Keratinocyte (primary cell): ENCODE measurements at regions not wholly inside any gene's neighbourhood (a gene's known extent, or its start where the extent isn't known, plus 50 kb on each side); places are given as distances from the start of the nearest gene placed in this dataset.

Experiments used
- DNase-seq: peaks from one replicate; pipeline ENCODE4 v3.0.0-alpha.2; 2011; ENCODE audit warnings: low read depth, missing footprints, low spot score
- FAIRE-seq: peaks from 2 replicates; lab custom pipeline; 2011; peaks lifted over from hg19 to GRCh38; lab: Jason Lieb, UNC
- H2AFZ ChIP-seq: 2 replicates; pipeline ENCODE4 v1.6.0; 2012; ENCODE audit warnings: low read length, control low read depth, inconsistent platforms; ENCODE audit not compliant: control insufficient read depth
- H3K27ac ChIP-seq: 2 replicates; pipeline ENCODE4 v1.5.1; 2011; ENCODE audit warnings: low read length; ENCODE audit not compliant: control insufficient read depth, insufficient read depth
- H3K27me3 ChIP-seq: 3 replicates; pipeline ENCODE4 v1.6.0; 2011; ENCODE audit warnings: low read length; ENCODE audit not compliant: control insufficient read depth, insufficient read depth; ENCODE audit errors: extremely low read depth
- H3K36me3 ChIP-seq, 2 experiments: 2 replicates in 1 of 2; 3 replicates in 1 of 2; pipeline ENCODE4 v1.5.1; 2011; ENCODE audit warnings: low read length in 2 of 2, mild to moderate bottlenecking in 1 of 2; ENCODE audit not compliant: control insufficient read depth in 2 of 2, insufficient read depth in 2 of 2; ENCODE audit errors: extremely low read depth in 1 of 2
- H3K4me1 ChIP-seq: 3 replicates; pipeline ENCODE4 v1.5.1; 2011; ENCODE audit warnings: low read length; ENCODE audit not compliant: control insufficient read depth, insufficient read depth; ENCODE audit errors: extremely low read depth
- H3K4me2 ChIP-seq: 3 replicates; pipeline ENCODE4 v1.6.0; 2011; ENCODE audit warnings: low read depth, low read length; ENCODE audit not compliant: control insufficient read depth, insufficient read depth; ENCODE audit errors: extremely low read depth
- H3K4me3 ChIP-seq, 3 experiments: fragments of 200-600 bp in 1 of 3; sonication (generic) in 1 of 3; 2 replicates in 2 of 3; 3 replicates in 1 of 3; pipeline ENCODE4 v1.5.1; 2011 to 2016; ENCODE audit warnings: low read length in 3 of 3, mild to moderate bottlenecking in 3 of 3, control low read depth in 2 of 3, inconsistent platforms in 1 of 3, low read depth in 1 of 3, mixed read lengths in 1 of 3, mixed run types in 1 of 3, moderate library complexity in 1 of 3; ENCODE audit not compliant: control insufficient read depth in 2 of 3, insufficient read depth in 2 of 3; ENCODE audit errors: extremely low read depth in 1 of 3
- H3K79me2 ChIP-seq: 2 replicates; pipeline ENCODE4 v1.6.0; 2012; ENCODE audit warnings: low read length; ENCODE audit not compliant: control insufficient read depth, insufficient read depth
- H3K9ac ChIP-seq: 3 replicates; pipeline ENCODE4 v1.6.0; 2011; ENCODE audit warnings: low read length; ENCODE audit not compliant: control insufficient read depth, insufficient read depth; ENCODE audit errors: extremely low read depth
- H3K9me1 ChIP-seq: 3 replicates; pipeline ENCODE4 v1.6.0; 2011; ENCODE audit warnings: low read length; ENCODE audit not compliant: control insufficient read depth, insufficient read depth; ENCODE audit errors: extremely low read depth
- H3K9me3 ChIP-seq: 2 replicates; pipeline ENCODE4 v1.5.1; 2012; ENCODE audit warnings: low read depth, low read length; ENCODE audit not compliant: control insufficient read depth
- H4K20me1 ChIP-seq: 3 replicates; pipeline ENCODE4 v1.6.0; 2011; ENCODE audit warnings: low read length; ENCODE audit not compliant: control insufficient read depth, insufficient read depth; ENCODE audit errors: extremely low read depth
- EZH2 ChIP-seq: IDR thresholded peaks from one replicate; pipeline ENCODE4 v1.6.1; 2012; ENCODE audit warnings: inconsistent platforms, mild to moderate bottlenecking, low read length, moderate library complexity
- dilution Hi-C: fragments of 300-500 bp; cut with MboI; formaldehyde crosslinking; loops from one replicate; pipeline ENCODE4 v1.7.0; 2020; ENCODE audit warnings: low sequenced_read_pairs; ENCODE audit not compliant: extremely low pct_ligation_motif_present
- TF ChIP-seq, protein P1 (sequence below), 3 experiments: IDR thresholded peaks in 1 of 3; conservative IDR thresholded peaks in 1 of 3; optimal IDR thresholded peaks in 1 of 3; 2 replicates in 2 of 3; 3 replicates in 1 of 3; pipeline versions ENCODE3 to v1.5.1; 2011; ENCODE audit warnings: low read length in 3 of 3, mild to moderate bottlenecking in 3 of 3, moderate library complexity in 2 of 3, control low read depth in 1 of 3, inconsistent platforms in 1 of 3; ENCODE audit not compliant: insufficient read depth in 2 of 3; ENCODE audit errors: extremely low read depth in 1 of 3

DNA sequence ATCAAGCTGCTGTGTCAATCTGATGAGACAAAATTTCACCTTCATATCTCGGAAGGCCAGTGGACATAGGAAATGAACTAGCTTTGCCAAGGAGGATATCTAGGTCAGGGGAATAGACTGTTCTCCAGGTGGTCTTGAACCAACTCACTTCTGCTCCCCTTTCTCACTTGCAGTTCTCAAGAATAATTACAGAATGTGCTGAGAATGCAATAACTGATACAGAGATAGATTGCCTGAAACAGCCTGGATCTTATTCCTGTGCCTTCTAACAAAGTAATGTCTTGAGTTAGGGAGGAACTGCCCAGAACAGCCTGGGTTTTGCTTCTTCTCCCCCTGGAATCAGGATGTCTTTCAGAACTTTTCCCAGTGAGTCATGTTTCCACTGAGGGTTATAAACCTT, 636.7 kb downstream of the KCNT2 start:
- Histone ChIP-seq H3K4me1 (no peaks in the 10 kb centered on the region), H2AFZ (no peak overlapping the region), H4K20me1 (no peaks in the 10 kb centered on the region), H3K79me2 (no peaks in the 10 kb centered on the region), H3K4me3 (no peak overlapping the region), H3K27ac (no peak overlapping the region), H3K36me3 (no peaks in the 10 kb centered on the region), H3K9ac (no peak overlapping the region), H3K9me3 (no peaks in the 10 kb centered on the region), H3K4me2 (no peak overlapping the region), H3K9me1 (no peaks in the 10 kb centered on the region), H3K27me3 (no peaks in the 10 kb centered on the region)
- dilution Hi-C loops: no loop called here
- TF ChIP-seq, protein P1, sequence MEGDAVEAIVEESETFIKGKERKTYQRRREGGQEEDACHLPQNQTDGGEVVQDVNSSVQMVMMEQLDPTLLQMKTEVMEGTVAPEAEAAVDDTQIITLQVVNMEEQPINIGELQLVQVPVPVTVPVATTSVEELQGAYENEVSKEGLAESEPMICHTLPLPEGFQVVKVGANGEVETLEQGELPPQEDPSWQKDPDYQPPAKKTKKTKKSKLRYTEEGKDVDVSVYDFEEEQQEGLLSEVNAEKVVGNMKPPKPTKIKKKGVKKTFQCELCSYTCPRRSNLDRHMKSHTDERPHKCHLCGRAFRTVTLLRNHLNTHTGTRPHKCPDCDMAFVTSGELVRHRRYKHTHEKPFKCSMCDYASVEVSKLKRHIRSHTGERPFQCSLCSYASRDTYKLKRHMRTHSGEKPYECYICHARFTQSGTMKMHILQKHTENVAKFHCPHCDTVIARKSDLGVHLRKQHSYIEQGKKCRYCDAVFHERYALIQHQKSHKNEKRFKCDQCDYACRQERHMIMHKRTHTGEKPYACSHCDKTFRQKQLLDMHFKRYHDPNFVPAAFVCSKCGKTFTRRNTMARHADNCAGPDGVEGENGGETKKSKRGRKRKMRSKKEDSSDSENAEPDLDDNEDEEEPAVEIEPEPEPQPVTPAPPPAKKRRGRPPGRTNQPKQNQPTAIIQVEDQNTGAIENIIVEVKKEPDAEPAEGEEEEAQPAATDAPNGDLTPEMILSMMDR (optimal IDR thresholded peaks at IDR 0.05 in 1 of 3, IDR thresholded peaks at IDR 0.05 in 1 of 3, conservative IDR thresholded peaks at IDR 0.05 in 1 of 3; ENCODE audit: extremely low read depth in 1 of 3, insufficient read depth in 2 of 3, low read length in 3 of 3): no peak
- no peak for TF ChIP-seq EZH2
- DNase-seq (no peak), FAIRE-seq (no peak)

DNA sequence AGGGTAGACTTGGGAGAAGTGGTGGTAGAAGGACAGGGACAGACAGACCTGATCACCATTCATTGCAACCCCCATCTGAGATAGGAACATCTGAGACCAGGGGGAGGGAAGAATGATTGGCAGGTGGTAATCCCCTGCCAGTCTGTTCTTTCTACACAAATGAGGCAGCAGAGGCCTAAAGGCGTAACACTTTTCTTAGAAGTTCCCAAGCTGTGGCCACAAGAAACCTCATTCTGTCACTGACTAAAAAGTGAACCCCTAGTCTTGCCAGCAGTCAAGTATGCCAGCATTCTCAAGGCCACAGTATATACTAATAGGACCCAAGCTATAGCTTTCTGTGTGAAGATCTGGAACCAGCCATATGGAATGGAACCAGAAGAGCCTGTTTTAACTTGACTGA, 638.0 kb downstream of the KCNT2 start:
- TF ChIP-seq, protein P1 (optimal IDR thresholded peaks at IDR 0.05 in 1 of 3, IDR thresholded peaks at IDR 0.05 in 1 of 3, conservative IDR thresholded peaks at IDR 0.05 in 1 of 3; ENCODE audit: extremely low read depth in 1 of 3, insufficient read depth in 2 of 3, low read length in 3 of 3): no peak
- no peak for TF ChIP-seq EZH2
- no peak overlapping the region for H3K4me2 ChIP-seq
- peaks cover 5% of the 10 kb centered on the region for H3K4me1 ChIP-seq
- H3K27me3 ChIP-seq: no peaks in the 10 kb centered on the region
- H3K9me1 ChIP-seq: no peaks in the 10 kb centered on the region
- H3K9me3 ChIP-seq: no peaks in the 10 kb centered on the region
- no peak overlapping the region for H3K27ac ChIP-seq
- FAIRE-seq: no peak
- no peaks in the 10 kb centered on the region for H3K79me2 ChIP-seq
- no peak overlapping the region for H3K4me3 ChIP-seq
- H3K9ac ChIP-seq: no peak overlapping the region
- no peak for DNase-seq
- H4K20me1 ChIP-seq: no peaks in the 10 kb centered on the region
- no peaks in the 10 kb centered on the region for H3K36me3 ChIP-seq
- dilution Hi-C loops: no loop called here
- H2AFZ ChIP-seq: no peak overlapping the region
